HG02759 (cell line): ENCODE measurements at regions not wholly inside any gene's neighbourhood (a gene's known extent, or its start where the extent isn't known, plus 50 kb on each side); places are given as distances from the start of the nearest gene placed in this dataset.

ENCODE experiments used
- ATAC-seq: cut with Tn5 transposase; IDR thresholded peaks from one replicate; pipeline ENCODE4 v1.9.1; 2021; ENCODE audit warnings: mild to moderate bottlenecking, moderate library complexity; ENCODE audit not compliant: unreplicated experiment

DNA sequence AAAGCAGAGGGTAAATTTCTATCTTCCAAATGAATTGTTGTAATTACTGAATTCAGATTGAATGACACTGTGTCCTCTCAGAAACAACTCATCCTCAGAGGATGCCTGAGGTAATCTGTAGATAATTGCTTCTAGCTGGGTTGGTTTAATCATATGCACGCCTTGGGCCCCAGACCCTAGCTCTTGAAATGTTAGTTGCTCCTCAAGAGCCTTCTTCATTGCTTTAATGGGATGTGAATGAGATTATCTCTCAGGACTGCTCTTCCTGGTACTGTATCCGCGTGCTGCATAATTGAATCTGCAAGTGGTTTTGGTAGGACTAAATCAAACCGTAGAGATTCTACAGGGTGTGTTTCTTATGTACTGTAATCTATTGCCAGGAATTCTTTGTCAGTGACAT, 569.3 kb upstream of the NEGR1 start:
- ATAC-seq = no peak

DNA sequence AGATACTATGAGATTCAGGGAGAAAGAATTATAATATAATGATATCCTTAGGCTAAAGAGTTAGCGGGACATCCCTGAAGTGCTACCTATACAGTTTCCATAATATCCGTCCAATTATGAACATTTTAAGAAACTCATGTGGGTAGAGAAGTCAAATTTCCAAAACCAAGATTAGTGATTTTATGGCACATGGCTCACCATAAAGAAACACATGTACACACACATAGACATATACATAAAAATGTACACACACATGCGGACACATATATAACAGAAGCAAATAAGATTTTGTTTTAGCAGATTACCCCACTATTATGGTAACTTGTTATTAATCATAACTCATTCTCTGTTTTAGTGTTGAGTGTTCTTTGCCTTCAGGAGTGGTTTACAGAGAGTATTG, 566.7 kb upstream of the NEGR1 start:
- ATAC-seq = no peak

- no peak for ATAC-seq
Observed at GRCh38 chr1:72847651-72848050, 565.3 kb upstream of the NEGR1 start.

- ATAC-seq = no peak
Observed at GRCh38 chr1:72846476-72847278, 564.3 kb upstream of the NEGR1 start.

DNA sequence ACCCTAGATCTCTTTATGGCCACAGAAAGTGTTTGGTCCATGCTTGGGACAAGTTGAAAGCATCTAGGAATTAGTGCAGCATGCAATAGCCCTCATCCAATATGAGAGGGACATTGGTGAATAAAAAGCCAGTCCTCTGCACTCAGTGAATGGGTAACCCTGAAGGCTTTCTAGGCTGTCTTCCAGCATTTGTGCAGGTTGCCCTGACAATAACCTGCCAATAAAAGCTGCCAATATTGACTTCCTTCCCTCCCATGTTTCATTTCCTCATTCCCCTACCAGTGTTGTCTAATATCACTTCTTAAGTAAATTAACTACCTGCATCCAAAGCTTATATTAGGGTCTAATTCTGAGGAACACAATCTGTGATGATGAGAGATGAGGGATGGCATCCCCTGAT, 563.6 kb upstream of the NEGR1 start:
- no peak for ATAC-seq

DNA sequence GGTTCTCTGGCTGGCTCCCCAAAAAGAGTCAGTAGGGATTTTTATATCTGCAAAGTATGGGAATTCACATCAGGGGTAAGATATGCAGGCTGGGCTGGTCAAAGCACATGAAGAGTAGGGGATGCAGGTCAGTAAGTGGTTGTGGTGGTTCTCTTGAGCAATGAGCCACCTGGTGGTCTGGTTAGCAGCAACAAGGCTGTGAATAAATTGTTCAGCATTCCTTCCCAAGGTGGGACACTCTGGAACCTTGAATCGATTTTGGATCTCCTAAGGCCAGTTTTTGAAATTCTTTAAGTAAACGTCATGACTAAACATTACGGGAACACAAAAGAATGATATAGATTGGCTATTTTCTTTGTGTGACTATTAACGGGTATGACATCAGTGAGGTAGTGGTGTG, 563.0 kb upstream of the NEGR1 start:
- no peak for ATAC-seq

GRCh38 chr1:72837781-72838180, 555.4 kb upstream of the NEGR1 start:
- ATAC-seq = no peak

DNA sequence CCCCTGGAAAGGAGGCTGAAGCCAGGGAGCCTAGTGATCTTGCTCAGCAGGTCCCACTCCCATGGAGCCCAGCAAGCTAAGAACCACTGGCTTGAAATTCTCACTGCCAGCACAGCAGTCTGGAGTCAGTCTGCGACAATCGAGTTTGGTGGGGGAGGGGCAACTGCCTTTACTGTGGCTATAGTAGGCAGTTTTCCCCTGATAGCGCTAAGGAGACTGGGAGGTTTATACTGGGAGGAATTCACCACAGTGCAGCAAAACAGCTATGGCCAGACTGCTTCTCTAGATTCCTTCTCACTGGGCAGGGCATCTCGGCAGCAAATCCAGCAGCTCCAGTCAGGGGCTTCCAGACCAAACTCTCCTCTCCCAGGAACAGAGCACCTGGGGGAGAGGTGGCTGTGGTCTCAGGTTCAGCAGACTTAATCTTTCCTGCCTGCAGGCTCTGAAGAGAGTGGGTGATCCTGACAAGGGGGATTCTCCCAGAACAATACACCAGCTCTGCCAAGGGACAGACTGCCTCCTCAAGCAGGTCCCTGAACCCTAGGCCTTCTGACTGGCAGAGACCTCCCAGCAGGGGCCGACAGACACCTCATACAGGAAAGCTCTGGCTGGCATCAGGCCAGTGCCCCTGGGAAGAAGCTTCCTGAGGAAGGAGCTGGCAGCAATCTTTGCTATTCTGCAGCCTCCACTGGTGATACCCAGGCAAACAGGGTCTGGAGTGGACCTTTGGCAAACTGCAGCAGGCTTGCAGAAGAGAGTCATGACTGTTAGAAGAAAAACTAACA, 548.5 kb upstream of the NEGR1 start:
- ATAC-seq = no peak

- no peak for ATAC-seq
Observed at GRCh38 chr1:72827278-72827677, 544.9 kb upstream of the NEGR1 start.

DNA sequence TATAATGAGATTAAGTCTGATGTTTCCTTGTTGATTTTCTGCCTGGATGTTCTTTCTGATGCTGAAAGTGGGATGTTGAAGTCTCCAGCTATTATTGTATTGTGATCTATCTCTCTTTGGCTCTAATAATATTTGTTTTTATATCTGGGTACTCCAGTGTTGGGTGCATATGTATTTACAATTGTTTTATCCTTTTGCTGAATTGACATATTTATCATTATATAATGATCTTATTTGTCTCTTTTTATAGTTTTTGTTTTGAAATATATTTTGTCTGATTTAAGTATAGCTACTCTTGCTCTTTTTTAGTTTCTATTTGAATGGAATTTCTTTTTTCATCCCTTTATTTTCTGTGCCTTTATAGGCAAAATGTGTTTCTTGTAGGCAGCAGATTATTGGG, 522.2 kb upstream of the NEGR1 start:
- ATAC-seq = no peak

GRCh38 chr1:72781038-72781437, 498.7 kb upstream of the NEGR1 start:
- no peak for ATAC-seq

- ATAC-seq = no peak
Observed at GRCh38 chr1:72780212-72780611, 497.9 kb upstream of the NEGR1 start.

DNA sequence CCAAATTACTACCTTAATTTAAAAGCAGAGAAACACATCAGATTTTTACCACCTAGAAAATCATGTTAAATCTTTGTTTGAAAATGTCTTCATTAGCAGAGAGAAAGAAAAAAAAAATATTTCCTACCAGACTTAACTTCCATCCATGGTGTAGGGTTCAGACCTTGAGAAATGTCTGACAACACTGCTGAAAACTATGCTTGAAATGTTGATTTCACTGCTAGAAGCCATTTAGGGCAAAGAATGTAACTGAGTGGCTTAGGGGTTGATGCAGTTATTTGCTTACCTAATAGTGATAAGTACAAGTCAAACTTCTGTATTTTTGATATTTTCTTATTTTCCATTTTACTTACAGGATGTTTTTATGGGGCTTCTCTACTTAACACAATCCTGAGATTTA, 495.6 kb upstream of the NEGR1 start:
- ATAC-seq = no peak

- no peak for ATAC-seq
Observed at GRCh38 chr1:72763481-72763880, 481.1 kb upstream of the NEGR1 start.

DNA sequence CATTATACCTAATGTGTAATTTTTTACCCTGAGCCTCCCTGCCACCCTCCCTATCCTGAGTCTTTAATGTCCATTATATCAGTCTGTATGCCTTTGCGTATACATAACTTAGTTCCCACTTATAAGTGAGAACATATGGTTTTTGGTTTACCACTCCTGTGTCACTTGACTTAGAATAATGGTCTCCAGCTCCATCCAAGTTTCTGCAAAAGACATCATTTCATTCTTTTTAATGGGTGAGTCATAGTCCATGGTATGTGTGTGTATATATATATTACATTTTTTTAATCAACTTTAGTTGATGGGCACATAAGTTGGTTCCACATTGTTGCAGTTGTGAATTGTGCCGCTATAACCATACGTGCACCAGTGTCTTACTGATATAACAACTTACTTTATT, 477.1 kb upstream of the NEGR1 start:
- ATAC-seq = no peak

DNA sequence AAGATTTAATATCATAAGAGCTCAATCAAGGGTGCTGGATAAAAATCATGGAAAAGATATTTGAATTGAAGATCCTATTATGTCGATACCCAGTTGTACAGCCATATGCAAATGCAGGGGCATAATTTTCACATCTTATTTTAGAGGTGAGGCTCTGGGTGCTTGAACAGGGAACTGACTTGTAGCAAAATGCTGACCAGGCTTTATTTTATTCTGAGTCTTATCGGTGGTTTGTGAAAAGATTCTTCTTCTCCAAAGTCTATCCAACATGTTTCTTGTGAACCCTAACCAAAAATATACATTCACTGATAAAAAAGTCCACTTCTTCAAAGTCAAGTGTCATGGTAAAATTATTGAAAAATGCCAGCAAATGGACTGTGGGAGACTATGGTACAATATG, 475.5 kb upstream of the NEGR1 start:
- ATAC-seq = no peak

- ATAC-seq = no peak
Observed at GRCh38 chr1:72745413-72745812, 463.1 kb upstream of the NEGR1 start.

DNA sequence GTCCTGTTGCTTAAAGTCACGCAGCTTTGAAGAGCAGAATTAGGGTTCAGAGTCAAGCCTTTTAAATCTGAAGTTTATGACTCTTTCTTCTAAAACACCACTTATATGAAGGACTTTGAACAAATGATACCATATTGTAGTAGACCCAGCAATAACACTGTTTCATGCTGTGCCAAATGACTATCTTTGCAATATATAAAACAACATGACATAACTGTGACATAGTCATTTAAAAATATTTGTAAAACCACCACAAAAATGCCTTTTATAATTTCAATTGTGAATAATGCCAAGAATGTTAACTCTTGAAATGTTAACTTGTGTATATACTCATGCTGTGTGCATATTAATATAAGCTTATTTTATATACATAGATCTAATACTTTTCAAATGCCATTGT, 452.1 kb upstream of the NEGR1 start:
- ATAC-seq = no peak

GRCh38 chr1:72724951-72725861, 442.9 kb upstream of the NEGR1 start:
- no peak for ATAC-seq

DNA sequence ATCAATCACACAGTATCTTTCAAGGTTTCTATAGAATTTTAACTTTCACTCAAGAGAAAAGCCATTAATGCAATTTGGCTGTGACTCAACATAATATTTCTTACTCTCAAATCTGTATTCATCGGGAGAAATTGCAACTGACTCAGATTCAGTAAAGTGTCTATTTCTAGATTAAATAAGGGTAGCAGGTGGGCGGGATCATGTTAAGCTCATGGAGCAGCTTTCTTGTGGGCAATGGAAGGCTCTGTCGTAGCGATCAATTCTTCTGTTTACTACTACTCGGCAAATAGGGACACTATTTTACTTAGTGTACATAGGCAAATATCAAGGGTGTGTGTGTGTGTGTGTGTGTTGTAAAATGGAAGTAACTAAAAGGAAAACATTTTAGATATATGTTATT, 423.6 kb upstream of the NEGR1 start:
- no peak for ATAC-seq

DNA sequence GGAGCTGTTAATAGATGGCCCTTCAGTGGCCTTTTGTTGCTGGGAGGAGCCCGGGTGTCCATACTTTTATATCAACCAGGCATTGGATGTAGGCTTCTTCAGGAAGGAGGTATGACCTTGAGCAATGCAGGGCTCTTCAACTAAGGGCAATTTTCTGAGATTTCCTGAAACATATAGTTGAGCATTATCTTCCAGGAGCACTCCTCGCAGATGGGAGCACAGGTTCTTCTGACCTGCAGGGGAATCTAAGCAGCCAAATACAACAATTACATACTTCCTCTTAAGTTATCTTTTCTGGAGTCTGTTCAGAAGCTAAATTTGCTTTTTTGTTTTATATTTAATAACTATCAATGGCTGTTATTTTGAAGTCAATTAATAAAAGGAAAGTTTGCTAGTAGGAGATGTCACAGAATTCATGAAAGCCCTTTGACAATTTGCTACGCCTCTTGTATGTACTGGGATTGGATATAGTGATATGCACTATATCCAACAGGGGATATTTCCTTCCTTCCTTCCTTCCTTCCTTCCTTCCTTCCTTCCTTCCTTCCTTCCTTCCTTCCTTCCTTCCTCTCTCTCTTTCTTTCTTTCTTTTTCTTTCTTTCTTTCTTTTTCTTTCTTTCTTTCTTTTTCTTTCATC, 422.6 kb upstream of the NEGR1 start:
- ATAC-seq = no peak
